ENCODE measurements at regions not wholly inside any gene's neighbourhood (a gene's known extent, or its start where the extent isn't known, plus 50 kb on each side); places are given as distances from the start of the nearest gene placed in this dataset.
"Not testable (repeated sequence)": the region's sequence is repeated elsewhere in the genome, so short reads cannot be mapped to it uniquely, and the experiment has no call there.

DNA sequence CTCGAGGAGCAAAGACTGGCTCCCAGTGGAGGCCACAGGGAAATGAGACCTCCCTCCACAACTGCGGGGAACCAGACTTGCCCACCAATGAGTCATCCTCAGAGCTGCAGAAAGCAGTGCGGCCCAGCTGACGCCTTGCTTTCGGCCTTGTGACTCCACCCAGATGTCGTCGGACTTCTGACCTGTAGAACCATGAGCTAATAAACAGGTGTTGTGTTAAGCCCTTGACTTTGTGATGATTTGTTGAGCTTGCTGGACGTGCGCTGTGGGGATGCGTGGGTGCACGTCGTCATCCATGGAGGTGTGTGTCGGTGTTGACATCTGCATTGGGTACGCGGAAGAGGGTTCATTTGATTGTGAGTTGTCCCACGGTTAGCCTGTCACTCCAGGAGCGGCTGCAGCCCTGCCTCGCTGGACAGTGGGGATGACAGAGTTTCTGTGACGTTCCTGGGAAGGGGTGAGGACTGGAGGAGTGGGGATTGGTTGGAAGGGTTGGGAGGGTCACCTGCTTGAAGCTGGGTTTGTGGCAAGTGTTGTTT lies 154.1 kb downstream of the SH3BP4 start:
- no peak for DNase-seq

DNA sequence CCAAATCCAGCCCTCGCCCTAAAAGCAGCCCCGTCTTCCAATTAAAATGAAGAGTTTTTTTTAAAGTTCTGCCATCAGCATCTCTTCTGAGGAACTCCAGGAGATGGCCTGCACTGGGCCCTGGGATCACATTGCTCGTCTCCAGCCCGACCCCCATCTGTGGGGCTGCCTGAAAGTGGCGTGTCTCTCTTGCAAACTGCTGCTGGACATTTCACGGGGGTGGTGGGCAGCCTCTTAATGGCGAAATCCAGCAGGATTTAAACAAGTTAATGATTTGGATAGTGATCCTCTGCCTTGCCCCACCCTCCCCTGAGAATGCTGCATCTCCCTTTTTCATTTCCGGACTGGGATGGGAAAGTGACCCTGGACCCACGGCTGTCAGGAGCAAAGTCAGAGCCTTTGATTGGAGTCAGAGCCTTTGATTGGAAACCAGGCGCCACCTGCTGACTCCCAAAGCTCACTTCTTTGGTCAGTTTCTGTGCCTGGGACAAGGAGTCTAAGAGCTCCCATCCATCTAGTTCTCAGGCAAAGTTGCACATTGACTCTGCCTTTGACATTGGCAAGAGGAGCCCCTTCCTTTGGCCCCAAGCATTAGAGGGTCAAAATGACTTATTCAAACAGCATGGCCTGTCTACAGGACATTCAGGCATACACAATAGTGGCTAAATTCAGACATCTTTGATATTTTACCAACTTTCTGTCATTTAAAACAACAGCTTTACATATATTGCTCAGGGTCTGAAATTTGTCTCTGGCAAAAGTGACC lies 155.2 kb downstream of the SH3BP4 start:
- DNase-seq = peak; percentile 55

DNA sequence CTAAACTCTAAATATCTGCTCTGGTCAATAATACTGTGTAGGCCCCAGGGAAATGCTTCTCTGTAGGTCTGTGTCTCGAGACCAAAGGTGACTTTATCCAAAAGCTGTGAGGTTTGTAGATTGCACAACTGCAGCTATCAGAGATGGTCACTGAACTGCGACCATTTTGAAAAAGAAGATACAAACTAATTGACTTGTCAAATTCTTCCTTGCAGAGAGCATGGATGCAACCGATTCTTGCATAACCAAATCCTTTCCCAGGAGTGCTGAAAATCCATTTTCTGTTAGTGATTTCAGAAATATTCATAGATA lies 155.8 kb downstream of the SH3BP4 start:
- no peak for DNase-seq

DNA sequence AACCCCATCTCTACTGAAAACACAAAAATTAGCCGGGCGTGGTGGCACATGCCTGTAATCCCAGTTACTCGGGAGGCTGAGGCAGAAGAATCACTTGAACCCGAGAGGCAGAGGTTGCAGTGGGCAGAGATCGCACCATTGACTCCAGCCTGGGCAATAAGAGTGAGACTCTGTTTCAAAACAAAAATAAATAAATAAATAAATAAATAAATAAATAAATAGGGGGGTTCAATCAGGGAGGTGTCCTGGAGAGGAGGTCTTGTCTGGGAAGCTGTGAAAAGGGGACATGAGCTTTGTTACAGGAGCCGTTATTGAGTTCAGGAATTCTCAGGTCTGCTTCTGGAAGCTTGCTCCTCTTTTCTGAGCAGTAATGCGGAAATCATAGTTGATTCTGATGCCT lies 157.7 kb downstream of the SH3BP4 start:
- not testable (repeated sequence) for DNase-seq

DNA sequence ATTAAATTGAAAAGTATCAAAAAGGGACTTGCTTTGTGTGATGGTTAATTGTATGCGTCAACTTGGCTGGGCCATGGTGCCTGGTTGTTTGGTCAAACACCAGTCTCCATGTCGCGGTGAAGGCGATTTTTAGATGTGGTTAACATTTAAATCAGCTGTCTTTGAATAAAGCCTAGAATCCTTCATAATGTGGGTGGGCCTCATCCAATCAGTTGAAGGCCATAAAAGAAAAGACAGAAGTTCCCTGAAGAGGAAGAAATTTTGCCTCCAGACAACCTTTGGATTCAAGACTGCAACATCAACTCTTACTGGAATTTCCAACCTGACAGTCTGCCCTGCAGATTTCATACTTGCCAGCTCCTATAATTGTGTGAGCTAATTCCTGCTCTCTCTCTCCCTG lies 160.5 kb downstream of the SH3BP4 start:
- no peak for DNase-seq

DNA sequence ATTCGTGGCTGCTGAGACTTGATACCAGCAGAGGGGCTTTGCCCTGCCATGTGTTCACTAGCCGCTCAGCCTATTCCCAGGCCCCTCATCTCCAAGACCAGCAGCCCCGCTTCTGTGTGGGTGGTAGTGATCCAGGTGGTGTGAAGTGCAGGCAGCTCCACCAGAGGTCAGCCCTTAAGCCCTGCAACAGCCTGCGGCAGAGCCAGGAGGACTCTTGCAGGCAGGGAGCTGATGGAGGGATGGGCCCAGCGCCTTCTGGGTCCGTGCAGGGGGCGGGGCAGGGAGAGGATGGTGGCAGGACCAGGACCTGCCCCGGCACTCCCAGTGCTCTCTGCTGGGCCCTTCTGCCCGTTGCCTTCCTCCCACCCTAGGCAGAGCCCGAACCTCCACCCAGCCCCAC lies 162.0 kb downstream of the SH3BP4 start:
- DNase-seq = no peak

DNA sequence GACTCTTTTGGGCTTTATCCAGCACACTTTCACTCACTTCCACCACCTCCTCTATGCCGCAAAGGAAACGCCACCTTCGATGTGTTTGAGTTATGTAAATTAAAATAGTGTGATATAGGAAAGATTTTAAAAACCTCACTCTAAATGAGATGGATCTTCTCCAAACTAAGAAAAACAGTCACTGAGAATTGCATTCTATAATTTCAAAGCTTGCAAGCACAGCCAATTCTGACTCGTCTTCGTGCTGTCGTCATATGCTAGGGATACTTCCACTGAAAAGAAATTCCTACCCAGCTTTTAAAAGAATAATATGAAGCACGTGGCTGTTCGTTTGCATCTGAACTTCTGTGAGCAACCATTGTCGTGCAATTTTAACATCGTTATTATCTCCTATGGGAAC lies 162.5 kb downstream of the SH3BP4 start:
- no peak for DNase-seq

DNA sequence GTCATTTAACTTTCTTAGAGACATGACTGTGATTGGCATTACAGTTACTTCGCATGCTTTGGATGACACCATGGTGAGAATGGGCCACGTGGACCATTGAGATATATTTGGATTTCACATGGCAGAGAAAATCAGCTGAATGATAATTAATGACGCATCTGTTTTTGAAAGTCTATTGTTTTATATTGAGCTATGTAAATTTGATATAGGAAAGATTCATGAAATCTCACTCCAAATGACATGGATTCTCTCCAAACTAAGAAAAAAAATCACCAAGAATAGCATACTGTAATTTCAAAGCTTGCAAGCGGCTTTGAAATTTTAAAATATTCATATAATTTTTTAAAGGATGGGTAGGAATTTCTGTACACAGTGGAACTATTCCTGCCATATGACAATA lies 163.7 kb downstream of the SH3BP4 start:
- DNase-seq = no peak

DNA sequence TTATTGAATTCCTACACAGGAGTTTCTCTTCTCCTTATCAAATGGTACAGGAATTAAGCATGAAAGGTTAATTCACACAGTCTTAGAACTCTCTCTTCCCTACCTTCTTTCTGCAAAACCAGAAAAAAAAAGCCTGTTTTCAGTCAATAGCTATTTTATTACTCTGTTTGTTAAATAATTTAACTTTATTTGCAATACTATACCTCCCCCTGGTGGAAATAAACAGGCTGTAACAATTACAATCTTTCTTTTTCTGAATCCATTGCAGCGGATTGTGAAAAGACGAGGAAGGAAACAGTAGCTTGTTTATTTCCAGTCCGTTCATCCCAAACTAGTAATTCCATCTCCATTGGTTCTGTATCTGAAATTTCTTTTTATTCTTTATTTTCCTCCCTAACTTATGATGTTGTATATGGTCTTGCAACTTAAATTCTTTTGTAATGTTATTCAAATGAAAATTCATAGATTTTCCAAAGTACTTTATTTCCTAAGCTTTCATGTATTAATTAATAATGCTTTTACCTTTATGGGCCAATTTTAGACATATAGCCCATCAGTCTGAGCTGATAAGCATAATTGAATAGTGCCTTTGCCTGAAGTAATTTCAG lies 165.2 kb downstream of the SH3BP4 start:
- peak; percentile 36 for DNase-seq

DNA sequence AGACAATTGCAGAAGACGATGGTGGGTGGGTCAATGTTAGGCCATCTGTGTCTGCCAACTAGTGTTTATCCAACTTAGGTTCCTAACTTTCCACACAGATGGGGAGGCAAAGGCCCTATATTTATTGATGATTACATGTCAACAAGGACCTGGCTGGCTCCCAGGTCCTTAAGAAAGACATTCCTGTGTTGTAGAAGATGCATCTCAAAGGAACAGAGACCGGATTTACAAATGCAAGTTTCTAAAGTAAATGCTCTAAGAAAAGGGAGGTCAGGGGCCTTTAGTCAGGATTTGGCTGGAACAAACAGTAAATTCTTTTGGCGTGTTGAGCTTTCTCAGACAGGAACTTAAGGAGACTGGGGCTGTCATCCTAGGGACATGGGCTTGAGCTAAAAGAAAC lies 175.0 kb downstream of the SH3BP4 start:
- no peak for DNase-seq

DNA sequence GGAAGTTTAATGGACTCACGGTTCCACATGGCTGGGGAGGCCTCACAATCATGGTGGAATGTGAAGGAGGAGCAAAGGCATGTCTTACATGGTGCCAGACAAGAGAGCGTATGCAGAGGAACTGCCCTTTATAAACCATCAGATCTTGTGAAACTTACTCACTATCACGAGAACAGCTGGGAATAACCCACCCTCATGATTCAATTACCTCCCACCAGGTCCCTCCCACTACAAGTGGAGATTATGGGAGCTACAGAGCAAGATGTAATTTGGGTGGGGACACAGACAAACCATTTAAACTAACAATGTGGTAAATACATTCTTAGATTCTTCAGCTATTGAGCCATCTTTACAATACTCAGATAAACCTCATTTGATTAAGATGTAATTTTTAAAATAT lies 176.1 kb downstream of the SH3BP4 start:
- no peak for DNase-seq

DNA sequence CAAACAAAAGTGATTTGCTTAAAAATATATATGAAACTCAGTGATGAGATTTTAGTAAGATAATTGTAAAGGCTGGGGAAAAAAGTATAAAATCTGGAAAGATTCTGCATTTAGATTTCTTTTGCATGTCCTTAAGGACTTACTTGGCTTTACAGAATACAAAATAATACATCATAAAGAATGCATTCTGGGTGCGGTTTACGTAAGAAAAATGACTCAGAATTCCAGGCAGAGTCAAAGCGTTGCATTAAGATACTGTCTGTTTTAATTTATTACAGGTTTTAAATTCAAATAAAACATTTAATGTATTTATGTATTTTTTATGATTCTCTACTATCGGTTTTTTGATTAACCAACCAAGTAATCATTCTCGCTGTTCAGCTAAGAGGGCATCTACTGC lies 178.0 kb downstream of the SH3BP4 start:
- DNase-seq = no peak

DNA sequence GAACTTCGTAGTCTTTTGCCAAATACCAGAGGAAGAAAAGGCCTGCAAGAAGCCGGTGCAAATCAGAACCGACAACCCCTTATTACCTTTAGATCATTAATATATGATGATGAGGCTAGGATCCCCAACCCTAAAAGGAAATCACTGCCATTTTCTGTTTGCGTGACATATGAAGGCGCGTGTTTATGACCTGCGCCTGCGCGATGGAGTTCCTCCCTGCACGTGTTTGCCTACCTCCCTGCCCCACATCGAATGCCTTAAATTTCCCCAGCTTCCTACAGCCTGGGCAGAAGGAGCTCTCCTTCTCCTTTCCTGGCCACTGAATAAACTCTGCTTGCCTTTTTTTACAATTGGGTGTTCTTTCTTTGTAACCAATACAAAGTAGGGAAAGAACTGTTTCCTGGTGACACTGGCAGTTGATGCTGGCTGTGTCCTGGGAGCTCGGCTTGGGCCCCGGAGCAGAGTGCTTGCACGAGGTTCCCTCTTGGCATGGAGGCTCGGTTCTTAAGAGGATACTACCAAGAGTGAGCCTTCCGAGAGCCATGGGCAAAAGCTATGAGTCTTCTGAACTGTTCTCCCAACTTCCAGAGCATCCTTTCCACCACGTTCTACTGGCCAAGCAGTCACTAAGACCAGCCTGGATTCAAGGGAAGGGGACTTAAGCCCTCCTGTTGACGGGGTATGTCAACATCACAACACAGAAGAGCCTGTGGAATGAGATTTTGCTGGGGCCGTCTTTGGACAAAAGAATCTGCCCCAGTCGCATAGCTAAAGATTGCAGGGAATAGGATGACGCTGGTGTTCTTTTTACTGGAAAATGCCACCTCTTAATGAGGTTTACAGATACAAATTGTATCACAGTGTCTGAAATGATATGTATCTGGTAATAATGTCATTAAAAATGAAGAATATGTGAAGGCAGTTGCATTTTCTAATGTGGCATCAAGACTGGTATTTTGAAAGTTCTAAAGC lies 179.8 kb downstream of the SH3BP4 start:
- no peak for DNase-seq

DNA sequence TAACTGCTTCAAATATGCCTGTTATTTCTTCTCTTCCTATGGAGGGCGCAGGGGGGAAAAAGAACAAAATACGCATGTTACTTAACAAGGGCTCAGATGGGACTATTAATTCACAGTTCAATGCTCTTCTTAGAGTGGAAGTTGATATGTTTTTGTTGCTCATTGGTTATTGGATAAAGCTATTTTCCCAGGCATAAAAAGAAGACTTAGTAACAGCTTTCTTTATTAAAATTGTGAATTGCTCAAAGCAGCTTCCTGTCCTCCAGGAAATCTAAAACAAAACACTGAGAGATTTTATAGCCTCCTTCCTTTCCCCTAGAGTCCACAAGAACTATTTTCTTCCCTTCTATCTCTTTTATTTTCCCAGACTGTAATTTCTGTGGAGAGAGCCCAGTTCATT lies 180.8 kb downstream of the SH3BP4 start:
- DNase-seq = no peak

DNA sequence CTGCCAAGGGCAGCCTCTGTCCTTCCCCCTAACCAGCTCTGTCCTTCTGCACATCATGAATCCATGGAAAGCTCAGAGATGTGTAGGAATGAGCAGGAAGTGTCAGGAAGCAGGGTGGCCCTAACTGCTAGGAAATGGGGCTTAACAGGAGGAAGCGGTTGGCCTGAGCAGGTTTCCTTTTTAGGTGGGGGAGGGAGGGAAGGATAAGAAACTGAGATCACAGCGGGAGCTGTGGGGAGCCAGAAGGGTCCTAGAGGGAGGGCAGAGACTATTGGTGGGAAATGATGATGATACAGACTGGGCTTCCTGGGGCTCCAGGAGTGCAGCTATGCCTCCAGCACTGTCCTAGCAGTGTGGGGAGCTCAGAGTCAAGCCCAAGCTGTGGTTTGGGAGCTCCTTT lies 182.0 kb downstream of the SH3BP4 start:
- DNase-seq = no peak

DNA sequence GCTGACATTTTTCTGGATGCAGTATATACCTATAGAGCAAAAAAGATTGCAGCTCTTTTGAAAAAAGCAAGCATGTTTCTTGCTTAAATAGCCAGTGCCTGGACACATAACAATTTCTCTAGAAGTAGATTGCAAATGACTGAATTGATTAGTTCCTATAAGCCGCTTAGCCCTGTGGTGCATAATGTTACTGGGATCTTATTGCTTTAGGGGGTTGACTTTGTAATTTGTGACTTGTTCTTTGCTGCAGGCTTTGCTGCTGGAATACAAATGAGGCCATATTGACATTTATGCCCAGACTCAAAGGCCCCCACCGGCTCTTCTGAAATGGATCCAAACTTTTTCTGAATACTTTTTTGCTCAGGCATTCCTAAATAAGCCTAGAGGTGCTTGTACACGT lies 182.6 kb downstream of the SH3BP4 start:
- DNase-seq = no peak

DNA sequence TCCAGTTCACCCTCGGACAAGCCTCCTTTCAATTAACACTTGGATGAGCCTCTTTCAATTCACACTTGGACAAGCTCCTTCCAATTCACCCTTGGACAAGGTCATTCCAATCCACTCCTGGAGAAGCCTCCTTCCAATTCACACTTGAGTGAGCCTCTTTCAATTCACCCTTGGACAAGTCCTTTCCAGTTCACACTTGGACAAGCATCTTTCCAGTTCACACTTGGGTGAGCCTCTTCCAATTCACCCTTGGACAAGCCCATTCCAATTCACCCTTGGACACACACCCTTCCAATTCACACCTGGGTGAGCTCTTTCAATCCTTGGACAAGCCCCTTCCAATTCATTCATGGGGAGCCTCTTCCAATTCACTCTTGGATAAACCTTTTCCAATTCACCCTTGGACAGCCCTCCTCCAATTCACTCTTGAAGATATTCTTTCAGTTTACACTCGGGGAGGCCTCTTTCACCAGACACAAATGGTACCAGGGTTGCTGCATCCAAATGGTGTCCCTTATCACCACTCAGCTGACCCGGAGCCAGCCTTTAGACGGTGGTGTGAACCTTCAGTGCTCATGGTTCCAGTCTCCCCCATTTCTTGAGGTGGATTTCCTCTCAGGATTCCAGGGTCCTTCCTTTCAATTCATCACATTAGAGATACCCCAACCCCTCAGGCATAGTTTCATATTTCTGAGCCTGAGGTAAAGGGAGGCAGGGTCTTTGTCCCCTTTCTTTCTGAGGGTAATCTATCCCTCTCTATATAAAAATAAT lies 183.6 kb downstream of the SH3BP4 start:
- no peak for DNase-seq

DNA sequence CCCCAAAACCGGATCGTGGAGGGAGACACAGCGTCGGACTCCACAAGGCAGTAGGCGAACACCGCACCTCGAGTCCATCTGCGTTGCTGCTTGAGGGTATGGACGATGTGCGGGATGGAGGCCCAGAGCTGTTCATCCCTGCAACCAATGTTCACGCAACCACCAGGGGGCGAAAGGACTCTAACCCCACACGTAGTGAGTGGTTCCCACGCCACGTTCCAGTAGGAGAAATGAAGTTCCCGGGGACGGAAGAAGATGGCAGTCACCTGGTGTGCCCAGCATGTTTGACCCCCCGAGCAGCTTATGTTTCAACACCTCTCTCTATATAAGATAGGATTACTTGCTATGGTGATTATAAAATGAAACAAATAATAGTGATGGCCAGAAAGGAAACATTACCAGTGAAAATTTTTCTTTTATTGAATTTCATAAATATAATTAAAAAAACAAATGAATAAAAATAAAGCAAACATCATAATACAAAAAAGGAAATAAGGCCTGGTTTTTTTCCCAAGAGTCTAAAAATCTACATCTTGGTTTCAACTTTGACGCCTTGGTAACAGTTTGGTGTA lies 184.3 kb downstream of the SH3BP4 start:
- peak; percentile 85 for DNase-seq

DNA sequence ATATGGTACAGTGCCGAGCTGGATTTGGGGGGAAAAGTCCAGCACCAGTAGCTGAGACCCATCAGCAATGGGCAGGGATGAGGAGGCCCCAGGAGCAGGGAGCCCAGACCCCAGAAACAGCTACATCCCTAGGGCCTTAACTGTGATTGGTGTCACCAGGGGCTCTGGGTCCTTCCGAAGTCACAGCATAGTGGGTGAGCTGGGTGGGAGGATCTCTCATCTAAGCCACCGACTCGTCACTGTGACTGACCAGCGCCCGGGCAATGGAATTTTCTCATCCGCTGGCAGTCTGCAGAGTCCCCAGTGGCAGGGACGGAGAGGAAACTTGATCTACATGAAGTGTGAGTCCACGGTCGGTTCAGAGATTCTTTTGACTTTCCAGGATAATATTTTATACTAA lies 186.5 kb downstream of the SH3BP4 start:
- DNase-seq = no peak

DNA sequence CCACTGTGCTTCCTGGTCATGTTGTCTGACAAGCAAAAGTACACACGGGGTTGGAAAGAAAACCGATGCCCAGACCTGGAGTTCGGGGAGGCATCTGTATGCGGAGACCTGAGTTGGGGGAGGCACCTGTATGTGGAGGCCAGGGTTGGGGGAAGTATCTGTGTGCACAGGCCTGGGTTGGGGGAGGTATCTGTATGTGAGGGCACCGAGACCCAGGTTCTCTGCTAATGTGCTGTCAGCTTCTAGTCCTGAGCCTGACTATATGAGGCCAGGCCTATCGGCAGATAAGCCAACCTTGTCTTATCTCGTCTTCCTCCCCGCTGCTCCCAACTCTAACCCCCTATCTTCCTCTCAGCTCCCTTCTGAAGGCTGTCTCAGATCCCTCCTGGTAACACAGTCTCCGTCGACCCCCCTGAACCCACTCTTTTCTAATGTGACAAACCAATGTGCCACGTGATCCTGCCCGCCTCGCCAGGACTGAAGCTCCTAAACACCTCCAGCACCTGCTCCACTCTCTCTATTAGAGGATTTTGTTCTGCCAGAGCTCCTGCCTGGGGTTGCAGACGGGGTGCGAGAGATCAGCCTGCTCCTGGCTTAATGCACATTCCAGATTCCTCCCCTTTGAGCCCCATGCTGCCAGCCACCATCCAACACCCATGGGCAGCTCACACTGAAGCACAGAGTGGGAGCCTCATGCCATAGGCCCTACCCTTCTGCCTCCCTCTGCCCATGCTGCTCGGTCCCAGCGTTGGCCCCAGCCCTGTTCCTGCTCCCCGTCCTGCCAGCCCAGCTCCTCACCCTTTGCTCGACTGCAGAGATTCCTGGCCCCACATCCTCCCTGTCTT lies 188.4 kb downstream of the SH3BP4 start:
- DNase-seq = no peak

DNA sequence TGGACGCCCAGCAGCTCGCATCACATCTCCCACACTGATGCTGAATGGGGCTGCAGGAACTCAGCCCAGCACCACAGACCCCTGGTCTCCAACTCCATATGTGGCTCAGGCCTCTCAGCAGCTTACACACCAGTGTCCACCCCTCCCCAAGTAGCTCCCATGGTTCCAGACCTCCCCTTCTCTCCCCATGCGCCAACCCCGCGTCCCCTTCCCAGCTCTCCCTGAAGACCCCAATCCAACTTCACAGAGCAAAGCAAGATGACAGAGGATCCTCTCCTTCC lies 188.9 kb downstream of the SH3BP4 start:
- no peak for DNase-seq

All from NCI-H2029 (cell line).